Ecto neural progenitor cell (in vitro differentiated cells): ENCODE measurements at regions not wholly inside any gene's neighbourhood (a gene's known extent, or its start where the extent isn't known, plus 50 kb on each side); places are given as distances from the start of the nearest gene placed in this dataset.
"Not testable (repeated sequence)": the region's sequence is repeated elsewhere in the genome, so short reads cannot be mapped to it uniquely, and the experiment has no call there.

Source experiments
- DNase-seq: peaks from one replicate; pipeline ENCODE4 v3.0.0-alpha.2; 2018; ENCODE audit warnings: low spot score

DNA sequence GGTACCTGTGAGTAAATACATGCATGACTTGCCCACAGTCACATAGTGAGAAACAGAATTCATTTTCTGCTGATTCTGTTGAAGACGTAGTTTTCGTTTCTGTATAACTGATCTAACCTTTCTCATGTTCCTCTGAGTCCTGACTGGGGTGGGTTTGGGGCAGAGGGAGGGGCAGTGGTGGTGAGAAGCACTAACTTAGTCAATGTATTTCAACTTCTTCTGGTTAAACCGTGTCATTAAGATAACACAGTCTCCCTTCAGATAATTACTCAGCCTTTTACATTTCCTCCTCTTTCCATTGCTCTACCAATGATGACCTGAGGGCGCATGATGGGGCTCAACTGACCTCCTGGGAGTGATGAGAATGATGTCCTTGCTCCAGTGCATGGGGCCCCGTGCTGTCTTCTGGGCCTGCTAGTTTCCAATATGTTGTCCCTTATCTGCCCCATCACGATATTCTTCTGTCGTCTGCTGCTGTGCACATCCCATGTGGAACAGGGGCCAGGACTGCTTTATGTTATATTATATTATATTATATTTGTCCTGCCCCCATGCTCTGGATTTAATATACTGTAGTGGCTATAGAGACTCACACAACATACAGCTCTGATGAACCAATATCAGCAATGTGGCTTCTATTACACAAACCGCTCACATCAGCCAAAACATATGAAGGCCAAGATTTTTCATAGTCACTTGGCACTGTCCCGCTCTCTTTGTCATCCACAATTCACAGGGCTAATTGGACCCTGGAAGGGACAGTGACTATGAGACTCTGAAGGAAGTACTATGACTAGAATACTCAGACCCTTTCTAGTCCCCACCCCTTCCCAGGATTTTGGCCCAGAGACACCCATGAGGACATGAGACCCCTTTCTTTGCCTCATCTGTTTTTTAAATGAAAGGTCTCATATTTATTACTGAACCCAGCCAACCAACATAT is 407.1 kb upstream of the MCTP2 start:
- DNase-seq = no peak

GRCh38 chr15:93820566-93820965 is 410.8 kb upstream of the MCTP2 start:
- no peak for DNase-seq

DNA sequence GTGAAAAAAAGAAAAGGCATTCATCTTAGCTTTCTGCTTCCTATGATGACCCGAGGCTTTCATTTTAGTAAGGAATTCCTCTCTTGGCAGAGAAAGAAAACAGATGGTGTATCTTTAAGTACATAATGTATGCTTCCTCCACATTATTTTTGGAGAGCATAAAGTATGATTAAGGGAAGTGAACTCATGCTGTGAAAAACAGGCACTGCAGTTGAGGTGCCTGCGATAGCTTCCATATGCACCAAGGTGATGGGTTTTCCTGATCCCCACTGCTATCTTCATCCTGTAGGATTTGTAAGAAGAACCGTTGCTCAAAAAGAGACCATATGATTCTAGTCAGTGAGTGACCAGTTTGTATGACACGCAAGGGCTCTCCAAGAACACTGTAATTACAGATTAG is 411.5 kb upstream of the MCTP2 start:
- DNase-seq = no peak

DNA sequence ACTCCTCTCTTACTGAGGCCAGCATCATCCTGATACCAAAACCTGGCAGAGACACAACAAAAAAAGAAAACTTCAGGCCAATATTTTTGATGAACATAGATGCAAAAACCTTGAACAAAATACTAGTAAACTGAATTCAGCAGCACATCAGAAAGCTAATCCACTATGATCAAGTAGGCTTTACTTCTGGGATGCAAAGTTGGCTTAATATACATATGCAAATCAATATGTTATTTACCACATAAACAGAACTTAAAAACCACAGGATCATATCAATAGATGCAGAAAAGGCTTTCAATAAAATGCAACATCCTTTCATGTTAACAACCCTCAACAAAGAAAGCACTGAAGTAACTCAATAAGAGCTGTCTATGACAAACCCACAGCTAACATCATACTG is 414.5 kb upstream of the MCTP2 start:
- DNase-seq = no peak

GRCh38 chr15:93811305-93811704 is 420.1 kb upstream of the MCTP2 start:
- no peak for DNase-seq

DNA sequence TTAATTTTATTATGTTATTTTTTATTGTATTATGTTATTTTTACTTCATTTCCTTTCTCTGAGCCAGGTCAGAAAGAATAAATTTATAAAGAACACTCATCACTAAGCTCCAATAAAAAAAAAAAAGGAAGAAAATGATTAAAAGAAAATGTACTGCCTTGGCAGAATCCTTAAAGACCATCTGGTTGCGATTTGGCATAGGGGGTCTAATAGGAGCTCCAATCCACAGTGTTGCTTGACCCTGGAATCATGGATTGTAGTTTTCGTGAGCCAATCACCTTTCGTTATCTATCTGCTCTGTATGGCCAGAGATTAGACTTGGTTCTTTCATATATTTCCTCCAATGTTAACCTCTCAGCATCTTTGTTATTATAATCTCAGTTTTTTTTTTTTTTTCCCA is 421.8 kb upstream of the MCTP2 start:
- no peak for DNase-seq

- DNase-seq = no peak
Observed at GRCh38 chr15:93803421-93804152, 427.8 kb upstream of the MCTP2 start.

- DNase-seq = no peak
Observed at GRCh38 chr15:93801206-93801605, 430.2 kb upstream of the MCTP2 start.

DNA sequence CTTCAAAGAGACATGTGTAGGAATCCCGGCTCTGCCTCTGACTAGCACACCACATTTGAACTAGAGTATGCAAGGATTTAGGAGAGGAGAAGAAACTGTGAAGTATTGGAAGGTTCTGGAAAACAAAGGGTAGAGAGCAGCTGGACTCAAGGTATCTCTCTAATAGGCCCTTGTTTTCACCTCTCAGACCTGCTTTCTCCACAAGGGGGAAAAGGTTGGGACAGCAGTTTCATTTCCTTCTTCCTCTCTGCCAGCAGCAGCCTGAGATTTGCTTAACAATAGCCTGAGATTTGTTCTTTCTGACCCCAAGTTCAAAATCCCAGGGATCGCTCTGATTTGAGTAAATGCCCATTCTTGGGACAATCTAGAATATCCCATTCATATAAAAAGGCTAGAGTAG is 430.6 kb upstream of the MCTP2 start:
- no peak for DNase-seq

DNA sequence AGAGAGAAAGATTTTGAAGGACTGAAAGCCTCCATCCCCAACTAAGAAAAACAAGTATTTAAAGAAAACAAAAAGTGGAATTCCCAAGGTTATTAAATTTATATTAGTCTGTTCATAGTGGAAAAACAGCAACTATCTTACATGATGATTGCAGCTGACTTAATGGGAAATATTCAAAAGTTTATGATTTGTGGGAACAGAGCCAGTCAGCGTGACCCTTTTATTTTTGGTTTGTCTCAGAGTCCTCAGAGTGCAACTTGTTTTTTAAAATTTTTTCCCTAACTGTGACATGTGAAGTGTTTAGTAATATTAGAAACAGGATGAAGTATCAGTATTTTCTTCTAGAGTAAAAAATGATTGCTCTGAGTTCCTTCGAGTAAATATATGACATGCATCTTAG is 441.9 kb upstream of the MCTP2 start:
- no peak for DNase-seq

GRCh38 chr15:93780073-93780472 is 451.3 kb upstream of the MCTP2 start:
- DNase-seq = no peak

GRCh38 chr15:93779341-93779740 is 452.0 kb upstream of the MCTP2 start:
- DNase-seq = no peak

DNA sequence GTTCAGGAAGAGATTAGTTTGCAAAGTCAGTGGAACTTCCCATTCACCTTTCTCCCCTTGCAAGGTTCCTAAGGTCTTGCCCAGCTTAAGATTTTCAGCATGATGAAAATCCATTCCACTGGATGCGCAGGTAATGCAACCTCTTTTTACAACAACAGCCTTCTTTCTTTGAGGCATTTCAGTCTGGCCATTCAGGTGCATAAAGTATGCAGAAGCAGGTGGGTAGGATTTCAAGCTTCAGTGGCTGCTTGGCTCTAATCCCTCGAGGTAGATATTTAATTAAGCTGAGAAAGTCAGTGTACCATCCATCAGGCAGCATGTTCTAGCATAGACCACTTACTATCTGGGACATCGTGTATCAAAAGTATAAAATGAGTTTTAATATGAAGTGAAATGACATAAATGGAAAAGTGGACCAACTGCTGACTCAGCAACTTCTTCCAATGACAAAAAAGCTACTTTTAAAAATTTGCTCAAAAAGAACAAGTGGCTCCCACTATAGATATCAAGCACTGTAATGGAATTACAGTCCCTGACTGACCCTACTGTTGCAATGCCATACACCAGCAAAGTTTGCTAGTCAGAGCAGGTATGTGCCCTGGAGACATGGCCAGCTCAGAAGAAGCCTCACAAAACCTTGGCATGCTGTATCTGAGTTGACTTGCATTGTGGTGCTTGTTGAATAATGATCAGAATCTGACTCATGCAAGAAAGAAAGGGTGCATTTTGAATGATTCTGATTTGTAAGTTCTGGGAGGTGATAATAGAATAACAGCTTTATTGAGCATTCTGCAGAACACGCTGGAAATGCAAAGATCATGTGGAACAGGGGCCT is 459.9 kb upstream of the MCTP2 start:
- no peak for DNase-seq

- no peak for DNase-seq
Observed at GRCh38 chr15:93770788-93771187, 460.6 kb upstream of the MCTP2 start.

- DNase-seq = no peak
Observed at GRCh38 chr15:93762036-93762435, 469.3 kb upstream of the MCTP2 start.

DNA sequence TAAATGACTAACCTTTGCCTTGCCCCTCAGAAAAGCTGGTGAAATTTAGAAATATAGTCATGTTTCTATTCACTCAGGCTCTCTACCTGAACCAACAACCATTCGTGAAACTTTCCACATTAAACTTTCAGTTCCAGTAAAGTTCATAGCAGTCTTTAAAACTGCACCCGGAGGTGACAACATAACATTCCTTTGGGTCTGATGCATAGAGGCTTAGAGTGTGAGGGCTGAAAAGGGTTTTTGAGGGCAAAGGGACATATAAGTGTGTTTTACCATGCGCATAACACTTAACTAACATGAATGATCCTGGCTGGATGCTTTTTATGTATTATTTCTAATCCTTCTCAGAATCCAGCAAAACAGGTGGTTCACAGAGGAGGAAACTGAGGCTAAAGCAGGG is 471.7 kb upstream of the MCTP2 start:
- DNase-seq = no peak

DNA sequence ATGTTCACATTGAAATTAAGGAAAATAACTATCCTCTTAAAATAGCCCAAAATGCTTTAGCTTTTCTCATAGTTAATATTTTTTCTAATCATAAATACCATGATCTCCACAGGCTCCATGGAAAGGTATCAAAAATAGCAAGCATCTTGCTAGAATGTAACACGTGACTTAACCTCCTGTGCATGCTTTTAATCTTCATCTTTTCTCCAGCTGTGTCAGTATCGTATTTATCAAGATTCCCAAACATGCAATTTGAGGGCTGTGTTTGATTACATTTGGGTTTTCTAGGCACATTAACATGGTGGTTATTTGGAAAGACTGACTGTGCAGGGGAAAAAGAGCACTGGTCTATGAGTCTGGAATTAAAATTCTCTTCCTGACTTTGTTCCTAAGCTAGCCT is 472.5 kb upstream of the MCTP2 start:
- DNase-seq = no peak

GRCh38 chr15:93748710-93749109 is 482.7 kb upstream of the MCTP2 start:
- DNase-seq = no peak

DNA sequence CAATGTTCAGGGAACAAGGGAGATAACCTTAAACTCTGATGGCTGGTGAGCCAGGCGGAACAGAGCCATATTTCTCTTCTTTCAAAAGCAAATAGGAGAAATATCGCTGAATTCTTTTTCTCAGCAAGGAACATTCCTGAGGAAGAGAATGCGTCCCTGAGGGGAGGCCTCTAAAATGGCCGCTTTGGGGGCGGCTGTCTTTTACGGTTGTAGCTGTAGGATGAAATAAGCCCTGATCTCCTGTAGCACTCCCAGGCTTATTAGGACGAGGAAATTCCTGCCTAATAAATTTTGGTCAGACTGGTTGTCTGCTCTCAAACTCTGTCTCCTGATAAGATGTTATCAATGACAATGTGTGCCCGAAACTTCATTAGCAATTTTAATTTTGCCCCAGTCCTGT is 496.4 kb upstream of the MCTP2 start:
- DNase-seq = not testable (repeated sequence)

GRCh38 chr15:93730724-93731123 is 500.6 kb upstream of the MCTP2 start:
- no peak for DNase-seq

GRCh38 chr15:93722165-93722564 is 509.2 kb upstream of the MCTP2 start:
- DNase-seq = no peak

- no peak for DNase-seq
Observed at GRCh38 chr15:93720607-93721006, 510.8 kb upstream of the MCTP2 start.
